Transverse colon (tissue), 4 donors: ENCODE measurements at regions not wholly inside any gene's neighbourhood (a gene's known extent, or its start where the extent isn't known, plus 50 kb on each side); places are given as distances from the start of the nearest gene placed in this dataset.

Source experiments
- CTCF ChIP-seq, 5 experiments: fragments of 200-600 bp in 3 of 5; fragments of 450-650 bp in 2 of 5; sonication (generic) in 3 of 5; IDR thresholded peaks; 1 replicate in 2 of 5; 2 replicates in 3 of 5; pipeline ENCODE4 v1.5.1; 2016 to 2017; ENCODE audit warnings: antibody characterized with exemption in 5 of 5, inconsistent platforms in 3 of 5, mild to moderate bottlenecking in 2 of 5, moderate library complexity in 1 of 5
- EP300 ChIP-seq: sonication (generic); formaldehyde crosslinking; IDR thresholded peaks from one replicate; pipeline ENCODE4 v1.6.1; 2017; ENCODE audit warnings: antibody characterized with exemption, low read depth
- POLR2A ChIP-seq: fragments of 450-650 bp; IDR thresholded peaks from one replicate; pipeline ENCODE4 v1.6.1; 2016; ENCODE audit warnings: antibody characterized with exemption, mild to moderate bottlenecking, moderate library complexity
- POLR2AphosphoS5 ChIP-seq, 3 donors: sonication (generic); formaldehyde crosslinking; IDR thresholded peaks; one replicate each; pipeline ENCODE4 v1.6.1; 2016; ENCODE audit warnings: antibody characterized with exemption in 3 of 3

GRCh38 chr2:16151651-16152050 is 211.3 kb downstream of the MYCN start:
- TF ChIP-seq EP300 (no peak), POLR2A (no peak), CTCF (IDR thresholded peaks at IDR 0.05) (no peak), POLR2AphosphoS5 (IDR thresholded peaks at IDR 0.05) (no peak)
